DMS153 (cell line): ENCODE measurements at regions not wholly inside any gene's neighbourhood (a gene's known extent, or its start where the extent isn't known, plus 50 kb on each side); places are given as distances from the start of the nearest gene placed in this dataset.

Experiments used
- DNase-seq: peaks from one replicate; lab custom pipeline; 2025; lab: John Stamatoyannopoulos, UW

DNA sequence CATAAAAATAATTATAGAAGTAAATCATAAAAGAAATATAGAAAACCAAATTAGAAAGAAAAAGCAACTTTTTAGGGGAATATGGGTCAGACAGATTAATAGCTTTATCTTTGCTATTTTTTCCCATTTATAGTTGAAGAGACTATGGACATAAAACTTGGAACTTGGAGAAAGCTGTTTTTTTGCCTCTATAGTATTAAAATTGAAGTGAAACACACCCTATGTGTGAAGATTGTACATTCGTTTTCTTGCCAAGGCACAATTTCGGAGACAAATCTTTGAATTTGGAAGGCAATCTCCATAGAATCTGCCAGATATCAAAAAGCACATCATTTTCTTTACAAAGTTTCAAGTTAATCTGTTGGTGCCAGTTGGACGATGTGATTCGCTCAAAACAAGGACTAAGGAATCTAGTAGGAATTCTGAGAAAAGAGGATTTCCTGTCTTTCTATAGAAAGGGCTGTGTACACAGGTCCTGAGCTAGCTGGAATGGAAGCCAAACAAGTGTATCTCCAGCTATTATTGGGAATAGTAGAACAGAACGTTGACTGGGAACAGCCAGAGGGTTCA, 156.3 kb downstream of the SLC7A11 start:
- no peak for DNase-seq

DNA sequence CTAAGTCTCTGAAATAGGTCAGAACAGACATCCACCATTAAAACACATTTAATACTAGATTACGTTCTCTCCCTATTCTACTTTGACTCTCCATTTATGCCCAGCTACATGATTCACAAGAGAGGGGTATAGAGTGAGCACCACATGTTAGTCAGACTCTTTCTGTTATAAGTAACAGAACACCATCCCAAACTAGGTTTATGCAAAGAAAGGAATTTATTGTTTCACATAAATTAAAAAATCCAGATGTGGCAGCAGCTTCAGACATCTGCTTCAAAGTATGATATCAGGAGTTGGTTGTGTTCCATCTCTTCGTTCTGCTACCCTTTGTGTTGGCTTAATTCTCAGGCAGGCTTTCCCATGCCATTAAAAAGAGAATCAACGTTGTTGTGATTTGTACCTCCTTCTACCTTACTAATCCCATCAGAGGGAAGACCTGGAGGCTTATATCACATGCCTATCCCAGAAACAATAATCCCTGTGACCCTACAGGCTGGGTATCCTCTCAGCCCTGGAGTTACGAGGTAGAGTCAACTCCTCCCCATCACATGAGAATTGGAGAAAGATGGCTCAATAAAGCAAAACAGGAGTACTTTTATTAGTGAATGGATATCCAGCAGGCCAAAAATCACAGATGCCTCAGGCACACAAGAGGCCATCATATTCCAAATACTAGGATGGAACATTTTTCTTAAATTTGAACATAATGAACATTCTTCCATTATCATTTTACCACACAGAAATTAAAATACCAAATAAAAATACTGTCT, 163.2 kb downstream of the SLC7A11 start:
- DNase-seq = no peak

DNA sequence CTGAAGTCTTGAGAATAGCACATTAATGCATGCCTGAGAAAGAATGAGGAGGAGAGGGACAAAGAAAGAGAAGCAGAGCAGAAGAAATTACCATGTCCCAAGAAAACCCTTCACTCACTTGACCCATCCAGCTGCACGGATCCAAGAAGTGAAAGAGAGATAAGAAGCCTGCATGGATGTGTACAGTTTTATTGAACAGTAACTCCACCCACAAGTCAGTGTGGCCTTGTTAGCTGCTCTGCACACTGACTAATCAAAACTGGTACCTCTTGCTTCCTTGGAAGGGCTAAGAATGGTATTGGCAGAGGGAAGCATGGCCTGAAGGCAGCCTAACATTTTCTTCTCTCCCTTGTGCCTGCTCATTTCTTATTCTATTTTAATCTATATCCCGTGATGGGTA, 163.9 kb downstream of the SLC7A11 start:
- no peak for DNase-seq

DNA sequence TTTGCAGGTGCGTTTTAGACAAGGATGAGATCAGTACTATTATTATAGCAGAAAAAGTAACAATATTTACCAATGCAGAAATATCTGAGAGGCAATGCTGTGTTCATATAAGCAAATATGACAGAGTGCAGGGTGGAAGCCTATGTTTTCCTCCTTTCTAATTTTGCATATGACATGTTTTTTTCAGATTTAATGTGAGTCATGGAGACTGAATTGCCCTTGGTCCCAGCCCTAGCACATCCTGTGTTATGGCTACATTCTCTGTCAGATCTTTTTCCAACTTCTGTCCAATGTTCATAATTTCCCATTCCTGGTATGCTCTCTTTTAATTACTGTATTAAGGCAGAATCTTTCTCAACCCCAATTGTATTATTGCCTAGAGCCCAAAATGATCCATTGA, 165.6 kb downstream of the SLC7A11 start:
- no peak for DNase-seq

DNA sequence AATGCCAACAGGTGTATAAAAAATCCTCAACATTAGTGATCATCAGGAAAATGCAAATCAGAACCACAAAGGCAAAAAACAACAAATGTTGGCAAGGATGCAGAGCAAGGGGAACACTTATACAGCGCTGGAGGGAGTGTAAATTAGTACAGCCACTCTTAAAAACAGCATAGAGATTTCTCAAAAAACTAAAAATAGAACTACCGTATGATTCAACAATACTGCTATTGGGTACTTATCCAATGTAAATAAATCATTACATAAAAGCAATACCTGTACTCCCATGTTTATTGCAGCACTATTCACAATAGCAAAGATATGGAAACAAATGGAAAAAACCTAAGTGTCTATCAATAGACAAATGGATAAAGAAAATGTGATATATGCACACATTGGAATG, 171.3 kb downstream of the SLC7A11 start:
- no peak for DNase-seq

DNA sequence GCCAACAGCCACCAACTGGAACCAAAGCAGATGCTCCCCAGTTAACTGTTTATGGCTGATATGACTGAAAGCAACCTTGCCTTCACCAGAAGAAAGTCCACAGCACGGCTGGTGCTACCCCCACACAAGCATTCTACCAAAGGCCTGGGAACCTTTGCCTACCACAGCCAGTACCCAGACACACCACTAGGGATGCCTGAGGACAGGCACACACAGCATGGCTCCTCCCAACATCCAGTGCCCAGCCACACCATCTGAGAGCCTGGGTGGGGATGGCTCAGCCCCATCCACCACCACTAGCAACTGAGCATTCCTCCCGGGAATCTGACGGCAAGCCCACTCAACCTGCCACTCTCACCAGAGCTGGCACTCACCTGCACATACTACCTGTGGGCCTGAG, 178.6 kb downstream of the SLC7A11 start:
- DNase-seq = no peak

DNA sequence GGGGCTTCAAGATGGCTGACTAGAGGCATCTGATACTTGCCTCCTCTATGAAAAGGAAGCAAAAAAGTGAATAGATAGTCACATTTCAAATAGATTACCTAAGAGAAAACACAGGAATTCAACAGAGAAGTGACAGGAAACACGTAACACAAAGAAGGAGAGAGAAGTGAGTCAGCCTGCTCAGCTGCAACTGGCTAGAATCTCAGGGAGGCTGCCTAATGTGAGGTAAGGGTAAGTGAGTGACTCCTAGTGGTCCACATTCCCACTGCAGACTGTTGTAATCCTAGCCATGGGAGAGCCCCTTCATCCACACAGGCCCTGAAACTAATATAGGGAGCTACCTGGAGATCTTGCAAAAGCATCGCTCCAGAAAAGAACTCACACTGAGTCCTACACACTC, 179.2 kb downstream of the SLC7A11 start:
- DNase-seq = no peak

DNA sequence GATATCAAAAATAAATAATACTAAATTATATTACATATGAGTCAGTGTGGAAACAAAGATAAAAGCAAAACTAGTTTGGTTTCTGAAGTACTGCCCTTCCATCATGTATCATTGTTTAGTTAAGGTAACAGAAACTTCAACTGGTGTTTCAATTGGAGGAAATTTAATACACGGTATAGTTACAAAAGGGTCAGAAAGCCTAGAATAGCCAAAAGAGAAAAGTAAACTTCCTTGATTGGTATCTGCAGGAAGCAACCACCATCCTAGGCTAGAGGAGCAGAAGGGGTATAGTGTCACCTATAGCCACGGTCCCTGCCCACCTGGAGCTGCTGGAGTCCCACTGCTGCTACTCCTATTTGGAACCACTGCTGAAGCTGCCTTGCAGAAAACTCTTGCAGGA, 185.6 kb downstream of the SLC7A11 start:
- DNase-seq = peak; percentile 32

DNA sequence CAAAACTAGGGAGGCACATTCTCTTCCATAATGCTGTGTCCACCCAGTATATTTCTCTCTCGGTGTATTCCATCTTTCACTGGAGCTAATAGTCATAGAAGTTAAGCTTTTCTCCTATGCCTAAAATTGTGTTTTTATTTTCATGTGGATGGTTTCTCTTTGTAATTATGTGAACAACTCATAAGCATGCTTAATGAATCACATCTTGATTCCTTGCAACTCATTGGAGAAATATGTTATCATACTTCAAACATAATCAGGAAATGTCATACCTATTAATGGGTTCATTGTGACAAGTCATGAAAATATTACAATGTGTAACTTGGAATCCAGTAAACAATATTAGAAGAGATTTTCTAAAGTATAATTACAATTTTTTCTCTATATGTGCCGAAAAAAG, 186.3 kb downstream of the SLC7A11 start:
- DNase-seq = no peak

DNA sequence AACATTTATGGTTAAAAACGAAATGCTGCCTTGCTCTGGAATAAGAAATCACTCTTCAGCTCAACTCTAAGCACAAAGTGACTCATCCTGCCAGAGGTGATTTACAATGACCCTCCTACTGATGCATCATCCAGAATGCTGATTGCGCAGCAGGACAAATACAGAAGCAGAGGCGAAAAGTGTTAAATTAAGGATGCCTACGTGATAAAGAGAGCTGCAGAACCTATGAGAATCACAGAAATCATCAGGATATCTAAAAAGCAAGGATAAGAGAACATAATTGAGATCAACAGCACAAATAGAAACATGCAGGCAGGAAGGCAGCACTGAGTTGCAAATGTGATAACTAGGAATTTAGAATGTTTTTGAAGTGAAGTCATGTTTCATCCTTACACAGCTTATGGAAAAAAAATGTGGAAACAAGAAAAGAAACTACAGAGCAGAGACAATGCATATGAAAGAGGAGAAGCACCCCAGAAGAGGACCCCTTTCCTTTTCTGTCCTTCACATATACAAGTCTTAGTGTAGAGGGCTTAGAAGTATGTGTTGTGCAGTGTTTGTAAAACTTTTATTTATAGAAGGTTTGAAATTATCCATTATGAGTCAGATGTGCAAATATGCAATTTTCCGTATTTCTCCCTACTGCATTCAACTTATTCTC, 188.4 kb downstream of the SLC7A11 start:
- DNase-seq = peak; percentile 9

DNA sequence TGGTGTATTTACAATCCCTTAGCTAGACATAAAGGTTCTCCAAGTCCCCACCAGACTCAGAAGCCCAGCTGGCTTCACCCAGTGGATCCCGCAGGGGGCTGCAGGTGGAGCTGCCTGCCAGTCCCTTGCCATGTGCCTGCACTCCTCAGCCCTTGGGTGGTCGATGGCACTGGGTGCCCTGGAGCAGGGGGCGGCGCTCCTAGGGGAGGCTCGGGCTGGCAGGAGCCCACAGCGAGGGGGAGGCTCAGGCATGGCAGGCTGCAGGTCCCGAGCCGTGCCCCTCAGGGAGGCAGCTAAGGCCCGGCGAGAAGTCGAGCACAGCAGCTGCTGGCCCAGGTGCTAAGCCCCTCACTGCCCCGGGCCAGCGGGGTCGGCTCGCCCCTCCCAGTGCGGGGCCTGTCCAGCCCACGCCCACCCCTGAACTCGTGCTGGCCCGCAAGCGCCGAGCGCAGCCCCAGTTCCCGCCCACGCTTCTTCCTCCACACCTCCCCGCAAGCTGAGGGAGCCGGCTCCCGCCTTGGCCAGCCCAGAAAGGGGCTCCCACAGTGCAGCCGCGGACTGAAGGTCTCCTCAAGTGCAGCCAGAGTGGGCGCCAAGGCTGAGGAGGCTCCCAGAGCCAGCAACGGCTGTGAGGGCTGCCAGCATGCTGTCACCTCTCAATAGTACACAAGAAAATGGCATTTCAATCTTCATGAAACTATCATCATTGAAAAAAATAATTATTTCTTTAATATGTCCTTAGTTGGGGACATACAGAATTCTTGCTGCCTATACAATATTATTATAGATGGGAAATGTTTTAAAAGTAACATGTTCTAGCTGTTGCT, 189.1 kb downstream of the SLC7A11 start:
- DNase-seq = no peak

DNA sequence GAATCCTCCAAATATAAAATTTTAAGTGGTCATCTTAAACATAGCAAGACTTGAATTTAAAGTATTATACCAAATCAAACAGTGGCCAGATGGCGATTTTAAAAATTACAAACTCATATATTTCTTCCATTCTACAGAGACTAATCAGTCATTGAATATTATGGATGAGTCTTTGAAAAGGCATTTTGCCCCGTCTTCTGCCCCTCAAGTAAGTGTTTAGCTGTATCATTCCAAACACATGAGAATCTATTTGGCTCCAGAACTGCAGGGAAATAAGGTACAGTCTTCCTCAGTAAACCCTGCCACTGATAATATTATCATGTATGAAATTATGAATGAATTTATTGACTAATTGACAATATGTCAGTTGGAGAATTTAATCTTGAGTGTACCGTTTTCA, 191.0 kb downstream of the SLC7A11 start:
- DNase-seq = no peak

DNA sequence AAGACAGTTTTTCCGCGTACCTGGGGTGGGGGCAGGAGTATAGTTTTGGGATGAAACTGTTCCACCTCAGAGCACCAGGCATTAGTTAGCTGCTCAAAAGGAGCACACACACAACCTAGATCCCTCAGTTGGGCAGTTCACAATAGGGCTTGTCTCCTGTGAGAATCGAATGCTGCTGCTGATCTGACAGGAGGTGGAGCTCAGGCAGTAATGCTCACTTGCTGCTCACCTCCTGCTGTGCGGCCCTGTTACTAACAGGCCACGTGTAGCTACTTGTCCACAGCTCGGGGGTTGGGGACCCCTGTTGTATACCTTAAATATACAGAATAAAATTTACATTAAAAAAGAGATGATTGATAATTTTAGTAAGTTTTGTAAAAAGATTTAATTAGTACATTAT, 191.5 kb downstream of the SLC7A11 start:
- DNase-seq = no peak

DNA sequence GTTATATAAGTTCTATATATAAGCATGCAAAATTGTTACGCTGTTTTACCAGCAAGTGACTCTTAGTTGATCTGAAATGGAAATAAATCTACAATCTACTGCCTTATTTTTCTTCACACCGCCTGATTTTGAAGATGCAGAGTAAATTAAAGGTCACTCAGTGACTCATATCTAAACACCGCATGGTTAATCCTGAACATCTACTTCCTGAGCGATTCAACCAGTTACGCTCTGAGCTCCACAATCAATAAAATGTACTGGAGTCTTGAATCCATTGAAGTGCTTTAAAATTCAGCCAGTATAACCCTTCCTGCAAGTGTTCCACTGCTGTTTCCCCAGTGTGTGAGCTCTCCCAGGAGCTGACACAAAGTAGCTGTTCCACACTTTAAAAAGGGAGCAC, 192.8 kb downstream of the SLC7A11 start:
- DNase-seq = peak; percentile 57

DNA sequence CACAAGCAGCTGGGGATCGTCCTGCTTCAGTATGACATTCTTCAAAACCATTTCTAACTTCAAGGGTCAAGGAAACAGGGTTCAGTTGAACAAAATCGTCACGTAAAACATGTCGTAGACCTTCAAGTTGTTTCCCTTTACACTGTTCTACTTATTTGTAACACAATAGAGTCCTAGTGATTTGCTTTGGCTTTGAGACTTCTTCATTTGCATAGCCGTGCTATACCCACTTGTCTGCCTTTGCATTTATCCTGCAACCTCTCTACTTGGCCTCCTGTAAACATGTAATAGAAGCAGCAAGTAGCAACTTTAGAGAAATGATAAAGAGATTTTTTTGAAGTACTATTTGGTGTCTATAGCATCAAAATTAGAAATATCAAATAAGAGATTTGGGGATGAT, 194.9 kb downstream of the SLC7A11 start:
- DNase-seq = no peak

DNA sequence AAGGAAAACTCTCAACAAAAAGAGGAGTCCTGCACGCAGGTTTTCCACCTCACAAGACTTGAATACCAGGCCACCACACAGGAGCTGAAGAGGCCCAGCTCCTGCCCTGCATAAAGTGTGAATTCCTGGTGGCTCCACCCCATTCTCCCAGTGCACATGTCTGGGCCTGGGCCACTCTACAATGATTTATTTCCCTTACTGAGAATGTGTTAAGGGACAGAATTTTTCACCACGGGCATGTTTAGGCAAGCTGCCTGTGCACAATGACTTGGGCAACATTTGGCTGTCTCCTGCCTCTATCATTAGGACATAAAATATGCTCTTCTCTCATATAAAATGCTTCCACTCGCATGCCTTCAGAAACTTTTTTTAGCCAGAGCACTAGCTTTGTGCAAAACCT, 197.1 kb downstream of the SLC7A11 start:
- DNase-seq = peak; percentile 67

DNA sequence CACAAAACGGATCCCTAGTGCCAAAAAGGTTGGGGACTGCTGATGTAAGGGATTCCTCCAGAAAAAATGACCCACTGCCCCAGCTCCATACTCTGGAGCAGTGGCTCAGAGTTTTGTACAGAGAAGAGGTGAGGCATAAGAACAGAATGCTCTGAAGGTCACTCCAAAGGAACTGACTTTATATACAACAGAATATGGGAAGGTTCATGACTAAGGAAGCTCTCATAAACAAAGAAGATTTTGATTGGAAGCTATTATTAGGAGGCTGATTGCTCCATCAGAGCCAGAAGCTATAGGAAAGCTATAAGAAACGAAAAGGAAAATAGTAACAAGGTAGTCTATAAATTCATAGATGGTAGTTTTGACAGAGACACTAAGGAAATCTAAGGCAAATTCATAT, 203.1 kb downstream of the SLC7A11 start:
- no peak for DNase-seq

DNA sequence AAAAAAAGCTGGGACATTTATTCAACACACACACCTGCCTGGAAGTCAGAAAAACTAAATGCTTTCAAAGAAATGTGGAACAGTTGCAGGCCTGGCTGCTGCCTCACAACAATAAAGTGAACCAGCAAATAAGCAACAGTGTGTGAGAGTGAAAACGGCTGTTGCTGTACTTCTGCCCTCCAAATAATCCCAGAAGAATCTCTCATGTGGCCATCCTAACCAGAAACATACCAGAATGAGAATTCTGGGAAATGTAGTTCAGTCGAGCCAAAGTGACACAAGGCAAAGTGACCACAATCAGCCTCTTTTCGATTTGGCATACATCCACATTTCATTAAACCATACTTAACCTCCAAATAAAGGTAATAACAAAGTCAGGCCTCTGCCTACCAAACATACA, 204.5 kb downstream of the SLC7A11 start:
- no peak for DNase-seq

DNA sequence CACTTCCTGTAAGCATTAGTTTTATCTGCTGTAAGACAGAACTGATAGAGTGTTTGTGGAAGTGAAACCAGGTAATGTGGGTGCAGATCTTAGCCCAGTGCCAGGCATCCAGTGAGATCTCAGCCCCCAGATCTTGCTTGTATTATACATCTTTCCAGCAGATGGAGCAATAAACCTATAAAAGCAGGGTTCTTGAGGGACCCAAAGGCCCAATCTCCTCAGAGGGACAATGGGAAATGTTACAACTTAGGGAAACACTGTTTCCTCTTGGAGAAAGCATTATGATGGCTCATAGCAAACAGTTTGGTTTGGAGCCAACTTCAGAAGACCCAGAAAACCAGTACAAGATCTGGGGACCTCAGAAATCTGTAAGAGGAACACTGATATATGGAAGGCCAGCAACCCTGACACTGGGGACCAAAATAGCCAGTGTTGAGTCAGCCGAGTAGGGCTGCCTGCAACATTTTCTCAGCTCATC, 206.3 kb downstream of the SLC7A11 start:
- peak; percentile 77 for DNase-seq

DNA sequence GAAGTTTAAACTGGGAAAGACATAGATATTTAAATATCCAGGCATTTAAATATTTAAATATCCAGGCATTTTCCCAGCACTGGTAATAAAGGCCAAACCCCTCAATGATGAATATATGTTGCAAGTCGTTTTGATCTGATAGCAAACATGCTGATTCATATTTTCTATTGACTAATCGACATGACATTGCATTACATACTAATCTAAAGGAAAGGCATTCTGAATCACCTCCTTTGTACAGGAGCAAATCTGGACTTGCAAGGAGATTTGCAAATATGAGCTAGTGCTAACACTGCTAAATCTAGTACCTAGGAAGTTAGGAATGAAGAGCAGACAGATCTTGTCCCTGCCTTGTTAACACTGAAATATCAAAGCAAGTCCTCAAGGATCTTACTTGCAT, 207.3 kb downstream of the SLC7A11 start:
- DNase-seq = no peak

DNA sequence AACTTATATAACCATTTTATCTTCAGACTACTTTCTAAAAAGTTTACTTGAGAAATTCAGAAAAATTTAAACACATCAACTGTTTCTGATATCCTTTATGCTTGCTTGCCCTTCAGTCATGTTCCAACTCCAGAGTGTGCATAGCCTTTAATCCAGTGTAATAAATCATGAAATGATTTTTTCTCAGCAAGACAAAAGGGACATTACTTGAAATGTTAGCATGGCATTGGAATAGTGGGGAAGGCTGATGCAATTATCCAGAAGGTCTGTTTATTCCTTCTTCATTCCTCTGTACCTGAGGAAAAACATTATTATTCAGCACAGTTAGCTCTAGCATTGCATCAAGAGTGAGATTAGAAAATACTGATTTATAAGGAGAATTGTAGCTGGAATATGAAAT, 209.9 kb downstream of the SLC7A11 start:
- no peak for DNase-seq

DNA sequence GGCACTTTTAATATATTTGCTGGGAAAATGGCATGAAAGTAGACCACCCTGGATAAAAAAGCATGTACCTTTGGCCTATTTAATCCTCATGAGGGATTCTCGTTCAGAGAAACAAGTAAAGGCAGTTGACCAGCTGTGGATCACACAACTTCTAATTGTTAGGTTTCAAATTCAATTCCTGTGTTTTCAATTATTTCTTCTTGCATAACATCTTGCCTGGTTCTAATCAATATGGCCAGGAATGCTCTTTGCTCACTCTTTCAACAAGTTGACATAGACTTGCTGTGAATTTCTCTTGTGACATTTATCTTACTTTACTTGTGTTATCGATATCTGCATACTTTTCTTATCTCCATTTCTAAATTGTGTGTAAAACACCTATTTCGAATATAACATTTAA, 211.8 kb downstream of the SLC7A11 start:
- DNase-seq = no peak

DNA sequence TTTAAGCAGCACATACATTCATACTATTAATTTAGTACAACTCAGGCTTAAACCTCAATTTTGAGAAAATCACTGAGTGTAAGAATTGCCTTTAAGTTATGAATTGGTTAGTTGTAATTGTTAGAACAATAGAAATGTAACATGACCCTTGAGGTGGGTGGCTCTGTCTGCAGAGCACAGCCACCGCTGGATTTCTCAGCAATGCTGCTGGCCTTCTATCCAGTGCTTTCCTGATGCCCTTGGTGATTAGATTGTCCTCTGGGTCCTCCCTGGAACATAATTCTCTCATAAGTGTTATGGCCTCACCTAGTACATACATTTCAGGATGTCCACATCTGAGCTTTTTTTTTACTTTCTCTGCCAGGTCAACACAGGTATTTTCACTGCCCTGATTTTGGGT, 213.2 kb downstream of the SLC7A11 start:
- DNase-seq = no peak
